H54 (cell line): ENCODE measurements at regions not wholly inside any gene's neighbourhood (a gene's known extent, or its start where the extent isn't known, plus 50 kb on each side); places are given as distances from the start of the nearest gene placed in this dataset.

Experiments
- DNase-seq: peaks from one replicate; pipeline ENCODE4 v3.0.0; 2011; ENCODE audit warnings: low spot score, mixed read lengths; ENCODE audit not compliant: insufficient read length
- FAIRE-seq: peaks from 3 replicates; lab custom pipeline; 2011; peaks lifted over from hg19 to GRCh38; lab: Jason Lieb, UNC
- POLR2A ChIP-seq: IDR thresholded peaks from 2 replicates; pipeline ENCODE4 v1.6.1; 2011; ENCODE audit warnings: low read depth, mild to moderate bottlenecking, low read length

DNA sequence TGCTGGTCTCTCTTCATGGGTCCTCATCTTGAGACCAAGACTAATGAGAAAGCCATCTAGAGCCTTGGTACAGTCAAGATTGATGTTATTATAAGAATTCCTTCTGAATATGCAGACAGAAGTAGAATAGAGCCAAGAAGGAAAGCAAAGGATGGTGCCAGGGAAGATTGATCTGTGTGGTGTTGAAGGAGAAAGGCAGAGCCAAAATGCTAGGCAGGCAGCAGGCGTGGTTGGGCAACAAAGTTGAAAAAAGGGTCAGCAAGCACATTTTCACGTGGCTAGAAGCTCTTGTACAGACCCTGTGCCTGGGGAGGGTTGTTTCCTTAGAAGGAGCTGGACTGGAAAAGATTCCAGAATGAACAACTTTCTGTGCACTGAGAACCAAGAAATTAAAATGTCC, 319.7 kb upstream of the ARGLU1 start:
- TF ChIP-seq POLR2A, result no peak
- FAIRE-seq, result no peak
- no peak for DNase-seq

DNA sequence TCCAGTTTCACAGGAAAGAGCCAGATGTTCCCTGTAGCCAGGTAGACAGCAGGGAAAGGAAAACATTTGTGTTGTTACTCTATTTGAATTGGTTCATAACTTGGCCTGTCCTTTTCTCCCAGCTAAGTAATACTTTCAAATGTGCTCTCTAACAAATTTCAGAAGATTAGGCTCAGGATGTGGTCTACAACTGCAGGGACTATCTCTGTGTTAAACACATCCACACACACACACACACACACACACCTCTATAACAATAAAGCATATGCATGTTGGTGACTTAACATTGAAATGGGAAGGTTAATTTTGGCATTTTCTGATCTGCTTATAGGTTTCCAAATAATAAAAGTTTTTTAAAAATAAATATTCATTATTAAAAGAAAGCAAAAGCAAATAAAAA, 316.0 kb upstream of the ARGLU1 start:
- no peak for DNase-seq
- no peak for TF ChIP-seq POLR2A
- no peak for FAIRE-seq

DNA sequence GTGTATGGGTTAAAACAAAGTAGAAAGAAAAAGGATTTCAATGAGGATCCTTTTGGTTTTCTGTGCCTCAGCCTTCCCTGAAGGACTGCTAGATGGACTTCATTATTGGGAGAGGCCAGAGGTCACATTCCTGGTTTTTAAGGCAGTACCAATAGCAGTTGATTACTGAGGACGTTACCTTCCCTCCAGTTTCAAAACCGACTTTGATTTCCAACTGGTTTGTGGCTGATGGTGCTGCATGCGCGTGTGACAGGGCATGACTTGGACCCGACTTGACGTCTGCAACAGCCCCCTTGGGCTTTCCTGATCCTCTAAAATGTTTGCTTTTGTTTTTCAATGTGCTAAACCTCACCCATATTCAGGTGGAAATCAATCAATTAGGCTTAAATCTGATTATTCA, 314.3 kb upstream of the ARGLU1 start:
- DNase-seq, result no peak
- FAIRE-seq, result no peak
- no peak for TF ChIP-seq POLR2A

DNA sequence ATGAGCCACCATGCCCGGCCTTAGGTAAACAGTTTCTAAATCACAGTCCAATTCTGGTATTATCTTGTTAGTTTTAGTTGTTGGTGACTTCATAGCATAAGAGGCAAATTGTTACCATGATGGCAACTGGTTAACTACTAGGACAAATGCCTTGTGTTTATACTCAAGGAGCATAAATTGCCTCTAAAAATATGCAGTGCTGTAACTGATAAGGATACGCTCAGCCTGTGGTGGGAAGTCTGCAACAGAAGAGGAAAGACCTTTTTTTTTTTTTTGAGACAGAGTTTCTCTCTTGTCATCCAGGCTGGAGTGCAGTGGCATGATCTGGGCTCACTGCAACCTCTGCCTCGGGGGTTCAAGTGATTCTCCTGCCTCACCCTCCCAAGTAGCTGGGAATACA, 311.9 kb upstream of the ARGLU1 start:
- FAIRE-seq, result no peak
- no peak for TF ChIP-seq POLR2A

DNA sequence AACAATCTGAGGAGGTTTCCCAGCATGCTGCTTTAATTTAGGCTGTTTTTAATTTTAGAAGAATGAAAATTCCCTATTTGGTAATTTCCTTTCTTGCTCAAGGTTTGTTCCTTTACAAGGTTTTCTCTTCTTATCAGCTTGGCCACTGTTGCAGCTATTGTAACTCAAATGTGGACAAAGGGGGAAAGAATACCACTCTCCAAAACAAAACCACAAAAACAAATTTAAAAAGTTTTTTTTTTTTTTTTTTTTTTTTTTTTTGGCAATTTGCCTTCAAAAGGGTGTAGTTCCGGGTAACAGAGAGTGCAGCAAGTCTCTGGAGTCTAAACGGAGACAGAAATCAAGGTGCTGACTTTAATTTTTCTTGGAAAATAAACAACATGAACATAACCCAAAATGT, 306.4 kb upstream of the ARGLU1 start:
- DNase-seq, result no peak
- no peak for FAIRE-seq
- TF ChIP-seq POLR2A, result no peak

More for the DNA sequence above, 311.9 kb upstream of the ARGLU1 start:
- DNase-seq, result no peak

DNA sequence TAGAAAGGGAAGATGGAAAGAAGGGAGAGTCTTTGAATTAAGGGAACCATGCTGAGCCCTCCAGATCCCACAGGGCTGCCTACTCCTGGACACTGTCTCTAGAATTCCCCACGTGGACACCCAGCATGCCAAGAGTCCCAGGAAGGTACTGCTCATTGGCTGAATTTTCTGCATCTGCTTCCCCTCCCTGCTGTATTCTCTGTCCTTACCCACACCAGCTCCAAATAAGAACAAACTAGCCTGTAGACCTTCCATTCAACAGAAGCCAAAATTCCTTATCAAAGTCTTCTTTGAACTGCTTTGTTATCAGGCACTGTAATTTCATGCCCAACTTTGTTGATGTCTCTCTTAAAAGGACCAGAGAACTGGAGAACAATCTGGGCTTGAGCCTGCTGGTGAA, 305.9 kb upstream of the ARGLU1 start:
- no peak for FAIRE-seq
- TF ChIP-seq POLR2A, result no peak
- DNase-seq, result no peak

DNA sequence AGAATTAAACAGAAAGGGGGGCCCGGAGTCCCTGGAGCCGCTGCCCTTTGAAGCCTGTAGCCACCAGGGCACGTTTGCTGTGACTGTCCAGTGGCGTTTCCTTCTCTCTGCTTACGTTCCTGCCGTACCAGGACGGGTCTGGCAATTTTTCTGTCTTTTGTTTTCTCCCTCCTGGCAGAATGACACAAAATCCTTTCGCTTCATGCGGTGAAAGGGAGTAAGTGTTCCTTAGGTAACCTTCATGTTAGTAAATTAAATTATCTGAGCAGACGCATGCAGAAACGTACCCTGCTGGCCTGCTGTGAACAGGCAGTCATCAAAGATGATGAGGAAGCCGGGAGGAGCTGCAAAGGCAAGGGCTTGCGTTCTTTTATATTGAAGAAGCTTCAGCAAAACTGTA, 299.3 kb upstream of the ARGLU1 start:
- FAIRE-seq, result no peak
- DNase-seq, result no peak

DNA sequence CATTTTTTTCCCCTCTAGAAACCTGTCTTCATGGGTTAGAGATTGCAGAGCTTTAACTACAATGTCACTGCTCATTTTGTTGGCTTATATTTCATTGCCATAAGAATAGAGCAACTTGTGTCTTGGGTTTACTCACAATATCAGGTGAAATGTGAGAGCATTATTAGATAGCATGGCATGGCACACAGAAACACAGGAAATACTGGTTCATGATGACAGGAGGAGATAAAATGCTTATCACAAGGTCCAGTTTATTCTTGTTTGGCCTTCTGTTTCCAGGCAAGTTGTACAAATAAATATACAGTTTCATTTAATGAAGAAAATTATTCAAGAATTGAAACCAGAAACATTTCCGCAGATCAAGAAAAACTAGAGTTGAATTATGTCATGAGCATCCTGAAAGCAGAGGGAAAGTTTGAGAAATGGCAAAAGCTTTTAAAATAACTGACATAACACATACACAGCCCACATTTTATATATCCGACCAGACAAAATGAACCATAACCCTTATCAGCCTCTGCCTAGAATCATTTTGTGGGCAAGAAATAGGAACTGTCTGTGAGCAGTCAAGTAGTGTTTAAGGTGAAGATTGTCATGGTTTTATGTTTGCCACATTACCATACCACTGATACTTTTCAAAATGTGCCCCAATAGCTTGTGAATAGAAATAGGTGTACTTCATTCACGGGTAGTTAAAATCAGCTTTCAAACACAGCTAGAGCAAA, 297.9 kb upstream of the ARGLU1 start:
- TF ChIP-seq POLR2A, result no peak
- DNase-seq (no peak), FAIRE-seq (peak; percentile 20)

More for the DNA sequence above, 299.3 kb upstream of the ARGLU1 start:
- no peak for TF ChIP-seq POLR2A

DNA sequence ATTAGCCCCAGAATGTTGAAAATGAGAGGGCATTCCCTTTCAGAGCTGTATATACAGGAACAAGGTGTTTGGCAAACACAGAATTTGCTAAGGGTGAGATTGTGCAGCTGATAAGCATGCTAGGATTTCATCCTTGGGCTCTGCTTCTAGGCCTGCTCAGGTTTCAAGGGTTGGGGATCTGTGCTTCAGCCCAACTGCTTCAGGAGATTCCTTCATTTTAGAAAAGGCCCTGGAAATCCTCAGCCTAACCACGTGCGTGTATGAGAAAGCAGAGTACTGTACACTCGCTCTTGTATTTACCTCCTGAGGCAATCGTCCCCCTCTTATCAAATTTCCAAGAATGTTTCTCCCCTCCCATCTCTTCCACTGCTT, 291.6 kb upstream of the ARGLU1 start:
- FAIRE-seq (no peak), DNase-seq (no peak)
- no peak for TF ChIP-seq POLR2A

DNA sequence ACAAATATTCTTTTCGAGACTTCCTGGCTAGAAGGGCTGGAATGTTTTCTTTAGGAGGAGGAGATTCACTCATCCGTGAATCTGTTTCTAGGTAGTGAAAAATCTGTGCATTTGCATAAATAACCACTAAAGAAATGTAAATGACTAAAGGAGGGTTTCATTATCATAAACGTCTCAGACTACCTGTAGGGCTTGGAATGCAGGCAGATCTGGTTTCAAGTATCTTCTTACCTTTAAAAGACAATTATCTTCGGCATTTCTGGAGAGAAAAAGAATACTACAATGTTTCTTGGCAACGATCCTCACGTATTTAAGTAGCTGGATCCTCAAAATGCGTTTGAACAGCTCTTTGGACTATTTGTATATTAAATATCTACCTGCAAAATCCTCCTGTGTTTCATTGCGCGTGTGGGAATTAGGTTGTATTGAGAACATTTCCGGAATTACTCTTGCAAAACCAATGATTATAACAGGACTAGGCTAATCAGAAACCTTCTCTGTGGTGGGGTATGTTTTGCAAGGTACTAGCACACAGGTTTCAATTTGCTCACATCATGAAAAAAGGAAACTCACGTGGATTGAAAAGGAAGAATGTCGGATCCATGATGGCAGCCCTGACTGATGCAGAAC, 291.1 kb upstream of the ARGLU1 start:
- DNase-seq (no peak), FAIRE-seq (no peak)
- no peak for TF ChIP-seq POLR2A

DNA sequence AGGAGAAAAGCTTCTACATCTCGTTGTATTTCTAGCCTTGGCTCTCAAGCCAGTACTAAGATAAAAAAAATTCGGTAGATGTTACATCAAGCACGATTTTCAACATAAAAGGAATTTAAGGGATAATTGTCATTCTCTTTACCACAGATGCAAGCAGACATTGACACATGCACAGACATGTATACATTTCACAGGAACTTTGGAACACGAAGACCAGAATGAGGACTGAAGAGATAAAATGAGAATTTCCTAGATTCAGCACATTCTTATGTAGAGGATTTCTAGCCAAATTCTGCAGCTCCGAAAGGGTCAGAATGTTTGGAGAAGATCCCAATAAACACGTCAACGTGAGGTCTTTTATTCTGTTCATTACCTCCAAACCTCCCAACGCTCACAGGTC, 284.5 kb upstream of the ARGLU1 start:
- no peak for TF ChIP-seq POLR2A
- FAIRE-seq (no peak), DNase-seq (no peak)

DNA sequence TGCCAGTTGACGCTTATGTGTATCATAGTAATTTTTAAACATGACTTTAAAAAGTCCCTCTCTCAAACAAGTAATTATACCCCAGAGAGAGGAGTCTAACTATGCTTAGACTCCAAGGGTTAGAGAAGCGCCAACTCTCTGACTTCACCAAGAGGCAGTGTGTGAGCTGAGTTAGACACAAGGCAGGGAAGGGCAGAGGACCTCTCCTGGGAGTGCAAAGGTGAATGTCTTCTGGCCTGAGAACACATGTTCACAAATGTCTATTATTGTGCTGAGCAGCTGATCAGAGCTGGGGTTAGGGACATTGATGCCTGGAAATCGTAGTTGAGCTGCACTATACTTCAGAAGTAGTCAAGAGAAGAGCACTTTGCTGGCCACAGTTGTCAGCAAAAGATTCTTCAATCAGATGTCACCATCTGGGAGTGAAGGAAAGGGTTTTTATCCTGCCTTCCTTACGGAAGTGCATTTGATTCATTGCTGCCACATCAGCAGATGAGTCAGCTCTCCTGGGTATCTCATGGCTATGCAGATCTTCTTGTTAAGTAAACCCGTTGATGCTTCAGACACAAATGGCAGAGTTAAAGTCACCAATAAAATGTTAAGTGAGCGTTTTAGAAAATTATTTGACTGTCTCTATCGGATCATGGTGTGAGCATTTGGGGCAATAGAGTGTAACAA, 283.2 kb upstream of the ARGLU1 start:
- no peak for TF ChIP-seq POLR2A
- DNase-seq (no peak), FAIRE-seq (peak; percentile 52)

DNA sequence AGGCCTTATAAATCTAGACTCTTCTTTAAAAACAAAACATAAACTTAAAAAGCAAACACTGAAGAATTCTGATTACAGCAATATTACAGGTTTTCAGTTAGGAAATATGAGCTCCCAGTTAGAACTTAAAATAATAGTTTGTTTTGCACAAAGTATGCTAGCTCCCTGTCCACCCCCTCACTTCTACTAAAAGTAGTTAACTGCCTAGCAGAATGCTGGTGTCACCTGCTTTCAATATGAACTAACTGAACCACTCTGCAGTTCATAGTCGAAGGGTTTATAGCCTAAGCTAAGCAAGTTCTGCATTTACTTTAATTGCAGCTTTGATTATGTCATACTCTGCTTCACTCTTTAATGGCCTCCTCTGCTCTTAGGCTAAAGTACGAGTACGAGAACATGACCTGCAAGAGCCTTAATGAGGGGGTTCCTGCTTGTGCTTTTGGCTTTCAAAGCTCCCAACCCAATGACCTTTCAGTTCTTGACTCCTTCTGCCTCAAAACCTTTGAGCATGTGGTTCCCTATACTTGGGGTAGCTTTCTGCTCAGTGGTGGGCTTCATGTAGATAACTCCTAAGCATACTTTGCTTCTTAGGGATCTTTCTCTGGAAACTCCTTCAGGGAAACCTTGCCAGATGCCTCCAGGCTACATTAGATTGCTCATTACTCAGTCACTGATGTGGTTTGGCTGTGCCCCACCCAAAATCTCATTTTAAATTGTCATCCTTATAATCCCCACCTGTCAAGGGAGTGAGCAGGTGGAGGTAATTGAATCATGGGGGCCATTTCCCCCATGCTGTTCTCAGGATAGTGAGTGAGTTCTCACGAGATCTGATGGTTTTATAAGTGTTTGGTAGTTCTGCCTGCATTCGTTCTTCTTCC, 278.9 kb upstream of the ARGLU1 start:
- no peak for DNase-seq
- FAIRE-seq, result peak; percentile 55
- no peak for TF ChIP-seq POLR2A
